K562 (cell line): ENCODE measurements at regions not wholly inside any gene's neighbourhood (a gene's known extent, or its start where the extent isn't known, plus 50 kb on each side); places are given as distances from the start of the nearest gene placed in this dataset.

ENCODE experiments used
- ATAC-seq: fragments of 200-7000 bp; cut with Tn5 transposase; 3 replicates; pipeline ENCODE4 v1.9.1; 2020; ENCODE audit warnings: moderate library complexity
- BruUV-seq: library from RNA; stranded (reverse); fragments of 400-500 nt; replicated peaks from 2 replicates; lab custom pipeline; 2021; lab: Mats Ljungman, UMichigan
- CTCF ChIA-PET: fragments of 300-600 bp; formaldehyde crosslinking; extraction: SDS; loops from one replicate; lab custom pipeline; 2021; ENCODE audit warnings: low intra/inter-chr PET ratio; lab: Yijun Ruan, JAX
- POLR2A ChIA-PET: fragments of 300-600, 350-650 bp; sonication (Branson Sonifier 250); formaldehyde crosslinking; extraction: SDS; loops from one replicate; lab custom pipeline; 2021; ENCODE audit warnings: antibody characterized with exemption, inconsistent platforms; lab: Yijun Ruan, JAX
- DNase-seq, 4 experiments: peaks; one replicate each; pipeline versions ENCODE4 v3.0.0 to v3.0.0-alpha.2; 2011 to 2018; ENCODE audit warnings: low spot score in 3 of 4, mixed read lengths in 3 of 4; ENCODE audit errors: extremely low read depth in 1 of 4
- FAIRE-seq: peaks from 2 replicates; lab custom pipeline; 2011; peaks lifted over from hg19 to GRCh38; lab: Jason Lieb, UNC
- H2AFZ ChIP-seq: 2 replicates; pipeline ENCODE4 v1.6.0; 2011; ENCODE audit warnings: low read depth, low read length, control low read depth, inconsistent platforms
- H3K27ac ChIP-seq: fragments of 200-600 bp; 3 replicates; pipeline ENCODE4 v1.8.0; 2011; ENCODE audit warnings: low read depth, mild to moderate bottlenecking, control low read depth, inconsistent platforms, low read length, moderate library complexity, mixed read lengths; ENCODE audit errors: extremely low read depth
- H3K27me3 ChIP-seq, 2 experiments: fragments of 300-600 bp in 1 of 2; 2 replicates in 1 of 2; 3 replicates in 1 of 2; pipeline versions ENCODE4 v1.6.0 to v1.8.0; 2011; ENCODE audit warnings: inconsistent platforms in 2 of 2, low read length in 2 of 2, mild to moderate bottlenecking in 1 of 2, mixed read lengths in 1 of 2, moderate library complexity in 1 of 2; ENCODE audit not compliant: control insufficient read depth in 2 of 2, insufficient read depth in 2 of 2
- H3K36me3 ChIP-seq: fragments of 300-600 bp; 3 replicates; pipeline ENCODE4 v1.8.0; 2011; ENCODE audit warnings: mild to moderate bottlenecking, low read length, inconsistent platforms; ENCODE audit not compliant: control insufficient read depth, insufficient read depth
- H3K4me1 ChIP-seq, 2 experiments: fragments of 200-600 bp in 1 of 2; replicated peaks in 1 of 2; 2 replicates in 1 of 2; 3 replicates in 1 of 2; pipeline versions ENCODE4 v1.5.1 to v1.8.0; 2011; ENCODE audit warnings: inconsistent platforms in 2 of 2, low read length in 2 of 2, mild to moderate bottlenecking in 1 of 2, mixed read lengths in 1 of 2, moderate library complexity in 1 of 2; ENCODE audit not compliant: control insufficient read depth in 2 of 2, insufficient read depth in 2 of 2
- H3K4me2 ChIP-seq: 2 replicates; pipeline ENCODE4 v1.6.1; 2011; ENCODE audit warnings: low read length, control low read depth, inconsistent platforms, mixed read lengths; ENCODE audit not compliant: insufficient read depth
- H3K4me3 ChIP-seq: fragments of 200-600 bp; sonication (generic), shearing (Covaris generic); 2 replicates; pipeline ENCODE4 v1.5.1; 2016; ENCODE audit warnings: control low read depth, inconsistent platforms
- H3K79me2 ChIP-seq: fragments of 200-600 bp; 3 replicates; pipeline ENCODE4 v1.8.0; 2011; ENCODE audit warnings: low read length, inconsistent platforms; ENCODE audit not compliant: control insufficient read depth, insufficient read depth
- H3K9ac ChIP-seq, 2 experiments: 2 replicates each; pipeline versions ENCODE4 v1.6.0 to v1.6.1; 2011; ENCODE audit warnings: low read depth in 2 of 2, low read length in 2 of 2, control low read depth in 1 of 2, inconsistent platforms in 1 of 2, mild to moderate bottlenecking in 1 of 2, mixed read lengths in 1 of 2; ENCODE audit not compliant: insufficient read depth in 1 of 2
- H3K9me1 ChIP-seq: one replicate; pipeline ENCODE4 v1.6.0; 2011; ENCODE audit warnings: inconsistent platforms, mild to moderate bottlenecking, low read length, moderate library complexity; ENCODE audit not compliant: control insufficient read depth, insufficient read depth
- H3K9me3 ChIP-seq: replicated peaks from 2 replicates; pipeline ENCODE4 v1.5.1; 2011; ENCODE audit warnings: low read depth, low read length, inconsistent platforms; ENCODE audit not compliant: control insufficient read depth, insufficient read depth
- H4K20me1 ChIP-seq: replicated peaks from 2 replicates; pipeline ENCODE4 v1.6.1; 2011; ENCODE audit warnings: low read length, inconsistent platforms, mixed read lengths; ENCODE audit not compliant: control insufficient read depth, insufficient read depth
- CXXC5 ChIP-seq: fragments of 250-450 bp; sonication (Bioruptor Pico); IDR thresholded peaks from 2 replicates; pipeline ENCODE4 v1.8.0; 2022; ENCODE audit warnings: inconsistent platforms, mild to moderate bottlenecking, moderate library complexity
- GTF2A2 ChIP-seq: IDR thresholded peaks from 2 replicates; pipeline ENCODE4 v1.6.1; 2016; ENCODE audit warnings: mild to moderate bottlenecking, missing genetic modification characterization, missing compliant biosample characterization
- NONO ChIP-seq, 2 experiments: fragments of 200-400 bp in 1 of 2; fragments of 450-650 bp in 1 of 2; formaldehyde crosslinking in 1 of 2; IDR thresholded peaks; 2 replicates each; pipeline ENCODE4 v1.6.1; 2017; ENCODE audit warnings: low read depth in 2 of 2, mild to moderate bottlenecking in 2 of 2, moderate library complexity in 2 of 2, low read length in 1 of 2
- ZBTB17 ChIP-seq: fragments of 450-650 bp; formaldehyde crosslinking; IDR thresholded peaks from 2 replicates; pipeline ENCODE4 v1.4.0; 2020; ENCODE audit warnings: mild to moderate bottlenecking
- ZNF263 ChIP-seq: sonication (generic); formaldehyde crosslinking; IDR thresholded peaks from 2 replicates; pipeline ENCODE4 v1.8.0; 2022; ENCODE audit warnings: mild to moderate bottlenecking, missing genetic modification reagents, borderline replicate concordance
- WGBS: fragments of 100-300 bp; shearing (Covaris generic); methylation state at CpG from one replicate; pipeline ENCODE4 v1.1.6; 2016; ENCODE audit warnings: low coverage, mixed read lengths; ENCODE audit not compliant: insufficient coverage; ENCODE audit errors: missing lambda C conversion rate; 5-methylcytosine and 5-hydroxymethylcytosine counted together
- in situ Hi-C: fragments of 300-500 bp; cut with MboI; formaldehyde crosslinking; loops from 4 replicates; pipeline ENCODE4 v1.15.0; 2018; ENCODE audit warnings: inconsistent platforms, mixed read lengths
- intact Hi-C: fragments of 100-400 bp; cut with micrococcal nuclease; formaldehyde crosslinking; loops from 2 replicates; pipeline ENCODE4 v1.14.2; 2022
- TF ChIP-seq, protein P1 (sequence below): sonication (generic); formaldehyde crosslinking; IDR thresholded peaks from 2 replicates; pipeline ENCODE4 v1.8.0; 2022; ENCODE audit warnings: missing genetic modification reagents, mild to moderate bottlenecking, borderline replicate concordance
- TF ChIP-seq, protein P2 (sequence below): fragments of 250-450 bp; sonication (Bioruptor Pico); IDR thresholded peaks from 2 replicates; pipeline ENCODE4 v1.4.0; 2020; ENCODE audit warnings: mild to moderate bottlenecking, moderate library complexity

DNA sequence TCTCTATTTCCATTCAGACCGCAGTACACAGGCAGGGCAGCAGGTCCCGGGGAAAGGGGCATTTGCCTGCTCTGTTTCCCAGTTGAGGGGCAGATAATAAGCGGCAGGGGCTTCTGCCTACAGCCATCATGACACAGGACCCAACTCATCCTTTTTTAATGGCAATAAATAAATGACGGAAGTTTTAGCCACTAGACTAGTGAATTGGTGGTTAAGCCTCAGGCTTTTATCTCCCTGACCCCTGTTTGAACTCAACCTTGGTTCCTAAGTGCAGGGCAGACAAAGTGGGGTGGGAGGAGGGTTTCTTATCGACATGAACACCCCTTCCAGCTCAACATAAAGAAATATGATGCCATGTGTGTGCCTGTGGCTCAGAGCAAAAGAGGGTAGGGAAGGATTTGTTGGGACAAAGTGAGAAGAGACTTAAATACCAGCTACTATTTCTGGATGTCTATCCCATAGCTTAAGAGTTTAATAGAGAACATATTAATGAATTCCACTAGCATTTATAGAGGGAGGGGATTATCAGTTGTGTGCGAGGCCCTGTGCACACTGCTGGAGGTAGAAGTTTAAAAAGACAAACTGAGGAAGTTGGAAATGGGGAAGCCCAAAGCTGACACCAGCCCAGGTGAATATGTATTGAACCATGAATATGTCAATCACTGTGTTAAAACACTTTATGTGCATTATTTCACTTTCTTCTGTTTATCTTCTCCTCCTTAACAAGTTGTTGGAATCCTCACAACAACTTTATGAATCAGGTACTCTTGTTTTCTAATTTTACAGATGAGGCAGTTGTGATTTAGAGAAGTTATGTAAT, 939.4 kb downstream of the MCTP2 start:
- POLR2A ChIA-PET = interaction anchor here (1.0 to 1.2 kb wide), 2 partner anchors 10 to 29 kb away, joined by 3 to 4 read pairs; no protein-coding TSS in a partner anchor
- TF ChIP-seq, protein P1, sequence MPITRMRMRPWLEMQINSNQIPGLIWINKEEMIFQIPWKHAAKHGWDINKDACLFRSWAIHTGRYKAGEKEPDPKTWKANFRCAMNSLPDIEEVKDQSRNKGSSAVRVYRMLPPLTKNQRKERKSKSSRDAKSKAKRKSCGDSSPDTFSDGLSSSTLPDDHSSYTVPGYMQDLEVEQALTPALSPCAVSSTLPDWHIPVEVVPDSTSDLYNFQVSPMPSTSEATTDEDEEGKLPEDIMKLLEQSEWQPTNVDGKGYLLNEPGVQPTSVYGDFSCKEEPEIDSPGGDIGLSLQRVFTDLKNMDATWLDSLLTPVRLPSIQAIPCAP (CRISPR knock-in tag) = no peak
- TF ChIP-seq CXXC5 (CRISPR knock-in tag) (no peak), GTF2A2 (no peak), ZNF263 (no peak), NONO (IDR thresholded peaks at IDR 0.05; ENCODE audit: low read depth in 2 of 2, low read length in 1 of 2) (no peak), ZBTB17 (CRISPR knock-in tag) (no peak)
- TF ChIP-seq, protein P2, sequence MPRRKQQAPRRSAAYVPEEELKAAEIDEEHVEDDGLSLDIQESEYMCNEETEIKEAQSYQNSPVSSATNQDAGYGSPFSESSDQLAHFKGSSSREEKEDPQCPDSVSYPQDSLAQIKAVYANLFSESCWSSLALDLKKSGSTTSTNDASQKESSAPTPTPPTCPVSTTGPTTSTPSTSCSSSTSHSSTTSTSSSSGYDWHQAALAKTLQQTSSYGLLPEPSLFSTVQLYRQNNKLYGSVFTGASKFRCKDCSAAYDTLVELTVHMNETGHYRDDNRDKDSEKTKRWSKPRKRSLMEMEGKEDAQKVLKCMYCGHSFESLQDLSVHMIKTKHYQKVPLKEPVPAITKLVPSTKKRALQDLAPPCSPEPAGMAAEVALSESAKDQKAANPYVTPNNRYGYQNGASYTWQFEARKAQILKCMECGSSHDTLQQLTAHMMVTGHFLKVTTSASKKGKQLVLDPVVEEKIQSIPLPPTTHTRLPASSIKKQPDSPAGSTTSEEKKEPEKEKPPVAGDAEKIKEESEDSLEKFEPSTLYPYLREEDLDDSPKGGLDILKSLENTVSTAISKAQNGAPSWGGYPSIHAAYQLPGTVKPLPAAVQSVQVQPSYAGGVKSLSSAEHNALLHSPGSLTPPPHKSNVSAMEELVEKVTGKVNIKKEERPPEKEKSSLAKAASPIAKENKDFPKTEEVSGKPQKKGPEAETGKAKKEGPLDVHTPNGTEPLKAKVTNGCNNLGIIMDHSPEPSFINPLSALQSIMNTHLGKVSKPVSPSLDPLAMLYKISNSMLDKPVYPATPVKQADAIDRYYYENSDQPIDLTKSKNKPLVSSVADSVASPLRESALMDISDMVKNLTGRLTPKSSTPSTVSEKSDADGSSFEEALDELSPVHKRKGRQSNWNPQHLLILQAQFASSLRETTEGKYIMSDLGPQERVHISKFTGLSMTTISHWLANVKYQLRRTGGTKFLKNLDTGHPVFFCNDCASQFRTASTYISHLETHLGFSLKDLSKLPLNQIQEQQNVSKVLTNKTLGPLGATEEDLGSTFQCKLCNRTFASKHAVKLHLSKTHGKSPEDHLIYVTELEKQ (CRISPR knock-in tag) = no peak

More for the DNA sequence above, 939.4 kb downstream of the MCTP2 start:
- intact Hi-C loops = loop anchor here (5.0 to 10.0 kb wide), 4 partner anchors 87 to 498 kb away; no protein-coding TSS in a partner anchor
- in situ Hi-C loops = no loop called here
- Histone ChIP-seq H2AFZ (peak overlapping the region; percentile 87), H4K20me1 (no peaks in the 10 kb centered on the region), H3K4me1 (peaks cover 19 to 36% of the 10 kb centered on the region in 2 experiments), H3K9me3 (no peaks in the 10 kb centered on the region), H3K36me3 (0 out of 3 replicates have a peak, but pooled peaks cover 3% of the 10 kb centered on the region), H3K27me3 (no peaks in the 10 kb centered on the region), H3K4me2 (peak overlapping the region; percentile 70), H3K9me1 (no peaks in the 10 kb centered on the region), H3K27ac (peak overlapping the region; percentile 88), H3K4me3 (peak overlapping the region; percentile 13; the same call in 1 of the 2 replicates), H3K9ac (peak overlapping the region in 1 of 2 experiments; percentile 59; a peak in 3 of 4 replicates), H3K79me2 (no peaks in the 10 kb centered on the region)
- WGBS = 1% methylated on average over 6 of the region's 6 CpGs
- peak; percentile 98 for FAIRE-seq
- peak; percentile 92 for ATAC-seq
- peak; percentile 64 to 94 (median 81) for DNase-seq
- CTCF ChIA-PET = no interaction called here
- no TSS peak for BruUV-seq
